ENCODE measurements at regions not wholly inside any gene's neighbourhood (a gene's known extent, or its start where the extent isn't known, plus 50 kb on each side); places are given as distances from the start of the nearest gene placed in this dataset.

DNA sequence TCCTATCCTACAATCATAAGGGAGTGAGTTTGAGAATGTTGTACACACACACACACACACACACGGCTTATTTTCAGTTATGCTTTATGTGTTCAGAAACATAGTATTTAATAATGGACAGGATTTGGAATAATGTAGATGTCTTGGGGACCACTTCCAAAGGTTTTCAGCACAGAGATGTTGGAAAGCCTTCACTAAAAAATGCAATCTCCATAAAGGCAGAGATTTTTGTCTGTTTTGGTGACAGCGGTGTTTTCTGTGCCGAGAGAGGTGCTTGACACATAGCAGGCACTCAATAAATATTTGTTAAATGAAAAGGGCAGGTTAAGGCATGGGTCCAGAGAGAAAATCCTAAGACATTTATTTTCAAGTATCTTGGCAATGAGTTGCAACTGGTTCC is 428.2 kb upstream of the RGMA start:
- no peak for DNase-seq

DNA sequence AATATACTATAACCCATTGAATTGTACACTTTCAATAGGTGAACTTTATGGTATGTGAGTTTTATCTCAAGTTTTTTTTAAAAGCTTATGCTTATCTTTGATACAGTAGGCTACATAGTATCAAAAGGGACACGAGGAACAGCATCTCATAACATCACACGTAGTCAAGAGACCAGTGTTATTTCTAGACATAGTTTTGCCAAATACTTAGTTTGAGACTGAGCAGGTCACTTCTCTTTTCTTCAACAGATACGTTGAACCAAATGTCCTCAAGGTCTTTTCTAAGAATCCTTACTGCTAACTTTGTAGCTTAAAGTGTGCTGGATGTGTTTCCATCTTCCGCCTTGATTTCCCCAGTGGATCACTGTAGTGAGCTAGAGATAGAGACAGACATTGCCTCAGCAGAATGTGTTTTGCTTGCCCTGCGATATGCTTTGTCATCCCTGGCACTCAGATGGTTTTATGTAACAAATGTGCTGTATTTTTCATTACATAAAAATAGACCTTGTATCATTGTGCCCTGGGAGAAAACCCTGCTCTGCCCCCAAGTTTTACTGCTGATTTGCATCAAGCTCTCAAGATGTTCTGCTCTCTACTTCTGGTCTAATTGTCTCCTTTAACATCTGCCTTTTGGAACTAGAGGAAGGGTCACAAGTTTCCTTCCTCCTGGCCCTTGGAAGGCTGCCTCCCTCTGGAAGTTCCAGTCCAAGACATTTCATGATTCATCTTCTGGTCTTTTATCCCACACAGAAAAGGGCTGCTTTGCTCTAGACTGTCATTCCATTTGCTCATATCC is 426.4 kb upstream of the RGMA start:
- no peak for DNase-seq

- DNase-seq: no peak
These were observed 417.6 kb upstream of the RGMA start for GRCh38 chr15:93506646-93507045.

GRCh38 chr15:93505506-93505905 is 416.5 kb upstream of the RGMA start:
- no peak for DNase-seq

DNA sequence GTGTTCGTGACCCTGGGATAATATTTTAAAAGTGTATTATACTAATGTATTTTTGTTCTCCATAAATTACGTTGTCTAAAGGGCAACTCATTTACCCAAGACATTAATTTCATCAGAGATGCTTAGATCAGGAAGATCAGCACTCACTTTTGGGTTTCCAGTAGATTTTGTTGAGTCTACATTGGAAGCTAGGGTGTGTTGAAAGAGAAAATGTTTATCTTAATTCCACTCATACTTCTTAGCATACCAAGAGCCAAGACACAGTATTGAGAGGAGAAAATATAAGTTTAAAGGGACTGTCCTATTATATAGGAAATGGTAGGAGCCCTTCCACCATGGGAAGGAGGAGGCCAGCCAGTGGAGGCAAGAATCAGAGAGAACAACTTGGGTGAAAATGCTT is 412.9 kb upstream of the RGMA start:
- DNase-seq: no peak

DNA sequence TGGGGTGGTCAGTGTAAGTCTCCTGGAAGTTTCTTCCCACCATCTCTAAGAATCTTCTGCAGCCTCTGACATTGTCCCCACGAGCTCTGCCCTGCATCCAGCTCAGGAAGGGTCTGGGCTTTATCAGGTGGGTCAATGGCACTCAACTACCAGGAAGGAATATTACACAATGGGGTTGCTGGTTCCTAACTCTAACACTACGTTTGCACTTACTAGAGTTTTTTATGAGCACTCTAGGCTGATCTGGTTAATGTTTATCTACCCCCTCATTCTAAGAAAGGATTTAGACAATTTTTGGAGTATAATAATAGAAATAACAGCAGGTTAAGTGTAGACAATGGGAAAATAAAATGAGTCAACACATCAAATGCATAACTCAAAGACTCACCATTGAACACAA is 411.1 kb upstream of the RGMA start:
- DNase-seq: no peak

GRCh38 chr15:93497291-93497690 is 408.3 kb upstream of the RGMA start:
- DNase-seq: no peak

DNA sequence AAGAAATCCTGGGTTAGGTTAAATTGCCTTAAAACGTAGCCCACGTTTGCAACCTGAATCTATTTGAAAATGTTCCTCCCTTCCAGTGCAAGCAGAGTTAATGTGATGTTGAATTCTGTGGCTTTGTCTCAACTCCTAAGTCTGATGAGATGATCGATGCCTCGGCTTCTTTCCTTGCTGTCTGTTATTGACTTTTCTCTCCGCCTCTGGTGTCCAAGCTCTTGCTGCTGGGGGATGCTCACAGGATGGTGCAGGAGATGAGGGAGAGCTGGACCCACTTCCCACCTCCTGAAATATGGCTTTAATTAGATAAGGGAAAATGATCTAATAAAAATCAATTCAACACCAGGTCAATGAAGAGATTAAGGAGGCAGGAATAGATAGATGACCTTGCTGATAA is 407.9 kb upstream of the RGMA start:
- no peak for DNase-seq

- no peak for DNase-seq
These were observed 407.0 kb upstream of the RGMA start for GRCh38 chr15:93495799-93496637.

DNA sequence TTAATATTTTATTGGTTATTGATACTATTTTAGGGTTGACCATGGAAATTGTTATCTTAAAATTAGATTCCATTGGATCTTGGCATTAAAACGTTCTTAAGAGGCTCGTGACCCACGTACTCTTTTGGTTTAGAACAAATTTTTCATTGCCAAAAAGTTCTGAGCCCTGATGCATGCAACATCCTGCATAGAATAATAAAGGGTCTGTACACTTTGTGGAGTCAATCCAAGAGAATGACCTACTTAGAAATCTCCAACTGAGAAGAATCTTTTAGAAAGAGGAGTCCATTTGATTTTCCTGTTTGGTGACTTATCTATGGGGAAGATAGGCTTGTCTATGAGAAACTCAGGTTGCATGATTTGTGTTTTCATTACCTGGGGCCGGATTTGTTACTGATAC is 404.2 kb upstream of the RGMA start:
- DNase-seq: no peak

GRCh38 chr15:93491291-93491690 is 402.3 kb upstream of the RGMA start:
- DNase-seq: no peak

DNA sequence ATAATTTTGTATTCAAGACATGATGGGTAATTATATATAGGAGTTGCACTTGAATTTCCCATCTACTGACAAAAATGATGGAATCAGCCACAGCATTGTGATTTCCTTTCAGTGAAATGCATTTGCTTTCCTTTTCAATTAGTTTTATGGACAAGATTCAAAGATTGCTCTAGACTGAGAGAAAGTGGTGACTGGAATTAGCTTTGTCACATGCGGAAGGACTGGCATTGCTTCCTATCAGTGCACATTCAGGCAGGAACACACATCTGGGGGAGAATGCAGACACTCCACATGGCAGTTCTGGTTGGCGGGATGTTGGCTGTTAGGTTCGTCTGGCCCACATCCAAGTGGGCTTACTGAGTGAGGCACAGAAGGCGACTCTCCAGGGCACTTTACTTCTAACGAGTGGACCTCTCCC is 399.3 kb upstream of the RGMA start:
- DNase-seq: no peak

DNA sequence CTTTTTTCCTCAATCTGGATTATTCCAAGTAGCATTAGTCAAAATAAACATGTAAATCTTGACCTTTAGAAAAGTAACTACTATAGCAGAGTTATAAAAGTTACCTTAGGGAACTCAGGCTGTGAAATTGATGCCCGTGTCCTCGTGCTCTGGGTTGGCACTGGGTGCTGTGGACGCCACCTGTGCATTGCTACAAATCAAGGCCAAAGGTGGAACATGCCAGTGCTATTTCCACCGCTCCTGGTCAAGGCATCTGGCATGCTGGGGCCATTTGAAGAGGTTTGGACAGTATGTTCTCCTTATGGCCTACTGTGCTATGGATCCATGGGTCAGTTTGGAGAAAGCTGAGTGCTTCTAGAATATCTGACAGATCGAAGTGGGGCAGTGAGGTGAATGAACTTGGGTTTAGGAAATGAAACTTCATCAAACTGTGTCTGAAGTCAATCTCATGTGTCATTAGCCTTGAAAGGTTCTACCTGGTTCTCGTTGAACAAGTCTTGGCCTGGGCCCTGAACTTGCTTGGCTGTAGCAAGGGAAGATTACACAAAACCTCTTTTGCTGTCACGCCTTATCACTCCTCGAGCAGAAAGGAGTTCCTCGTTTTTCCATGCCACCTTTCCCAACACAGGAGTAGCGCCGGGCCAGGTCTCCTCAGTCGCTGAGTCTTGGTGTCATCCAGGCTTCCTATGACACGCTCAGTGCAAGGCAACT is 397.6 kb upstream of the RGMA start:
- DNase-seq: no peak

GRCh38 chr15:93485438-93486327 is 396.7 kb upstream of the RGMA start:
- DNase-seq: no peak

- DNase-seq: no peak
These were observed 394.9 kb upstream of the RGMA start for GRCh38 chr15:93483923-93484322.

GRCh38 chr15:93482731-93483130 is 393.7 kb upstream of the RGMA start:
- DNase-seq: no peak

- no peak for DNase-seq
These were observed 390.7 kb upstream of the RGMA start for GRCh38 chr15:93479715-93480114.

DNA sequence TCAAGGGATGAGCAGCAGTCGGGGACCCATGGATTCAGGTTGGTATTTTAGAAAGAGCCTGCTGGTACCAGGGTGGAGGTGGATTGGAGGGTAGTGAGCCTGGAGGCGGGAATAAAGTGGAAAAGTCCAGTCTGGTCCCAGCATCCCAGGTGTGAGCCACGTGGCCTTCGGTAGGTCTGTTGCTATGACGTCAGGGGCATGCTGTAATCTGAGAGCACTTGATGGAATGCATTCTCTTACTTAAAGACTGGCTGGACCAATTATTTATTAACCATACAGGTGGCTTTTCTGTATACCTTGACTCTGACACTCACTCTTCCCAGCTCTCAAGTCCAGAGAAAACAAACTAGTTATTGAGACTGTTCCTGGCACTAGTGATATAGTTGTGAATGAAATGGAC is 389.9 kb upstream of the RGMA start:
- no peak for DNase-seq

DNA sequence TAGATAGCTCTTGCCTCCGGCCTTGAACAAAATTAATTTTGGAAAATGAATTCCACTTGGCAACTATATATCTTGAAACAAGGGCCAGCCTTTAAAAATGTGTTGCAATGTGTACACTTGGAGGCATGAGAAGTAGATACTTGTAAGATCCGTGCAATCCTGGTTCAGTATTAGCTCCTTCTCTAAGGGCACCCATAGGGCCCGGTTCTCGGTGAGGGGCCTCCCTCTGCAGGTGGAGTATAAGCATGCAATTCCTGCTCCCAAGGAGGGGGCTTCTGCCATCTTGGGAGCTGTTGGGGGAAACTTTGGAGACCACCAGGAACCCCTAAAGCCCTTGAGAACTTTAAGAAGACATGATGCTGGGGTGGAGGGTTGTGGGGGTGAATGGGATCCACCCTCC is 388.7 kb upstream of the RGMA start:
- DNase-seq: no peak

- DNase-seq: no peak
These were observed 388.2 kb upstream of the RGMA start for GRCh38 chr15:93477188-93477587.

GRCh38 chr15:93476491-93477177 is 387.6 kb upstream of the RGMA start:
- DNase-seq: no peak

DNA sequence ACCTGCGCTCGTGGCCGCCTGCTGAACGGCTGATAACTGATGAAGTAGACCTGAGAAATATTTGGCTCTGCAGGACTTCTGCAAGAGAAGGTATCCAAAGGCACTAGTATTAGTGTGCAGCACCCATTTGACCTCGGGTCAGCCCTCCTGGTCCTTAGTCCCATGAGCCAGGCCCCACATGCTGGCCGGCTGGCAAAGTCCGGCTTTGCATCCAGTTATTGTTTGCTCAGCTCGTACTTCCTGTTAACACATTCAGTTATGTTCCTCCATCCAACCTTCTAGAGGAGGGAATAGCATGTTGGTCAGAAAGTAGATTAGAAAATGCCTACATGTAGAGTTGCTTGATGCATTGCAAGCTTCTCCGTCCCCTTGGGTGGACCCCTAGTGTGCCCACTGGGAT is 385.7 kb upstream of the RGMA start:
- no peak for DNase-seq
